ENCODE measurements at regions not wholly inside any gene's neighbourhood (a gene's known extent, or its start where the extent isn't known, plus 50 kb on each side); places are given as distances from the start of the nearest gene placed in this dataset.

GRCh38 chr18:43578706-43579105 is 301.4 kb upstream of the SYT4 start:
- CTCF ChIA-PET: no interaction called here

DNA sequence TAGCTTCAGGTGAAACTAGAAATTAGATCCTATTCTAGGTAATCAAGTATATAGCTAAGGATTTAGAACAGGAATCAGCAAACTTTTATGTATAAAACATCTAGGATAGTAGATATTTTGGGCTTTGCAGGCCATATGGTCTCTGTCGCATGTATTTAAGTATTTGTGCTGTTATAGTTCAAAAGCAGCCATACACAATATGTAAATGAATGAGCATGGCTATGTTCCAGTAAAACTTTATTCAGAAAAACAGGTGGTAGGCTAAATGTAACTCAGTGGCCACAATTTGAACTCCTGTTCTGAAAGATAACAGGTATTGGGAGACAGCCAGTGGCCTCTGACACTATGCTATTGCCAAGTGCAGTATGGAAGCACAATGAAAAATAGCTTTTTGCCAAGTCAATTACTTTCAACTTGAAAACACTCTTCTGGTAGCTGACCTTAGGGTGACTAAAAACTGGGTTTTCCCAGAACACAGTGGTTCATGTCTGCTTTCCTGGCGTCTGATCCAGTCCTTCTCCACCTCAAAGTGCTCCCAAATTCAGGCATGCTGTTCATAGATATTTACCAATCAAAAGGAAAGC is 304.7 kb upstream of the SYT4 start:
- no peak overlapping the region for H3K27ac Mint-ChIP-seq
- no peak overlapping the region for H3K4me3 Mint-ChIP-seq
- H3K36me3 Mint-ChIP-seq (ENCODE audit: low read depth): no peaks in the 10 kb centered on the region
- DNase-seq (no peak), ATAC-seq (ENCODE audit: low read depth) (no peak)
- no peaks in the 10 kb centered on the region for H3K9me3 Mint-ChIP-seq
- no peaks in the 10 kb centered on the region for H3K27me3 Mint-ChIP-seq
- H3K4me1 Mint-ChIP-seq: no peaks in the 10 kb centered on the region
- CTCF ChIA-PET: interaction anchor here (1.4 to 1.6 kb wide), 2 partner anchors 11 to 18 kb away, joined by 3 to 5 read pairs; no protein-coding TSS in a partner anchor
- intact Hi-C loops (cut with micrococcal nuclease): no loop called here
- POLR2A ChIA-PET: no interaction called here
- TF ChIP-seq CTCF (IDR thresholded peaks at IDR 0.05): no peak

More at GRCh38 chr18:43578706-43579105, 301.4 kb upstream of the SYT4 start:
- POLR2A ChIA-PET: no interaction called here
- no peak overlapping the region for H3K27ac Mint-ChIP-seq
- no peak for TF ChIP-seq CTCF (IDR thresholded peaks at IDR 0.05)
- DNase-seq (no peak), ATAC-seq (ENCODE audit: low read depth) (no peak)
- H3K27me3 Mint-ChIP-seq: no peaks in the 10 kb centered on the region
- no peaks in the 10 kb centered on the region for H3K36me3 Mint-ChIP-seq (ENCODE audit: low read depth)
- H3K9me3 Mint-ChIP-seq: no peaks in the 10 kb centered on the region
- no peak overlapping the region for H3K4me3 Mint-ChIP-seq
- intact Hi-C loops (cut with micrococcal nuclease): no loop called here
- H3K4me1 Mint-ChIP-seq: no peaks in the 10 kb centered on the region

GRCh38 chr18:43587538-43588153 is 310.4 kb upstream of the SYT4 start:
- CTCF ChIA-PET: interaction anchor here (0.8 to 2.6 kb wide), 4 partner anchors 13 to 1473 kb away, joined by 4 to 10 read pairs (median 6); no protein-coding TSS in a partner anchor
- no peak overlapping the region for H3K27ac Mint-ChIP-seq
- H3K9me3 Mint-ChIP-seq: no peaks in the 10 kb centered on the region
- H3K4me3 Mint-ChIP-seq: no peak overlapping the region
- DNase-seq (no peak), ATAC-seq (ENCODE audit: low read depth) (no peak)
- H3K27me3 Mint-ChIP-seq: no peaks in the 10 kb centered on the region
- no peak for TF ChIP-seq CTCF (IDR thresholded peaks at IDR 0.05)
- no peaks in the 10 kb centered on the region for H3K4me1 Mint-ChIP-seq
- no peaks in the 10 kb centered on the region for H3K36me3 Mint-ChIP-seq (ENCODE audit: low read depth)
- intact Hi-C loops (cut with micrococcal nuclease): loop anchor here (1.0 kb wide), 1 partner anchor 16 kb away; no protein-coding TSS in a partner anchor
- POLR2A ChIA-PET: no interaction called here

DNA sequence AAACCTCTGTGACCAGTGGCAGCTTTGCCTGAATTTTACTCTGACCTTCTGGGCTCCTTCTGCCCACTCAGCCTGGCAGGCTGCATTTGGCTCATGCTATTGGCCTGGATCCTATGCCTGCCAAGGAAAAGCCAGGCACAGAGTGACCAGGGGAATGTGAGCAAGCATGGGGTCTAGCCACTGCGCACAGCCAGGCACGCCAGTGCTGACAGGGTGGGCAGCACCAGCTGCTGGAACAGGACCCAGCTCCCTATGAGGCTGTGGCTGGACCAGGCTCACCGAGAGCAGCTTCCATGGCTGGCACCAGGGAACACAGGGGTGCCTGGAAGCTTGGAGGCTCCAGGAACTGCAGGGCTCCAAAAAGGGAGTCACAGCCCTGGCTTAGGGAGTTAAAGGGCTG is 311.5 kb upstream of the SYT4 start:
- no peak for DNase-seq
- CTCF ChIA-PET: interaction anchor here (0.9 to 2.6 kb wide), 2 partner anchors 17 to 30 kb away, joined by 3 to 10 read pairs; no protein-coding TSS in a partner anchor
- no peak for ATAC-seq (ENCODE audit: low read depth)
- TF ChIP-seq CTCF (IDR thresholded peaks at IDR 0.05): no peak
- Mint-ChIP-seq H3K36me3 (ENCODE audit: low read depth) (no peaks in the 10 kb centered on the region), H3K9me3 (no peaks in the 10 kb centered on the region), H3K4me3 (no peak overlapping the region), H3K27me3 (no peaks in the 10 kb centered on the region), H3K4me1 (no peaks in the 10 kb centered on the region), H3K27ac (no peak overlapping the region)
- POLR2A ChIA-PET: no interaction called here
- intact Hi-C loops (cut with micrococcal nuclease): no loop called here

DNA sequence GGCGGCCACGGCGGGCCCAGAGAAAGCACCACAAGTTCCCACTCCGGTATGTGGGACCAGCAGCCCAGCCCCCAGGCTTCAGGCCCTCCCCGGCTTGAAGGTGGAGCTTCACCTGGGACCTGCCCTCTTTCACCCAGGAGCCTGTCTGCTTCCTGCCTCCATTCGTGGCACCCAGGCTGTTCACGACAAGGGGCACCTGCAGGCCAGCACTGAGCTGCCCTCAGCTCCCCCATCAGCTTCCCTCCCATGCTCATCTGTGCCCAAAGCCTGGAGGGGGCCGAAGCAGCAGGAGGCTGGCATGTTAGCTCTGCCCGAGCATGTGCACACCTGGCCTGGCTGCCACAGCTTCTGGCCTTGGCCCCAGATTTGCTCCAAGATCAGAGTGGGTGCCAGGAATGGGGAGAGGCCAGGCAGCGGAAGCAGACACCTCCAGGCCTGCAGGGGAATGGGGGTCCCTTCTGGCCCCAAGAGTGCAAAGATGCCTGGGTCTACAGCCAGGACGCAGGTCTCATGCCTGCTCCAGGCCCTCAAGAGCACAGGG is 312.4 kb upstream of the SYT4 start:
- no peaks in the 10 kb centered on the region for H3K4me1 Mint-ChIP-seq
- no peaks in the 10 kb centered on the region for H3K27me3 Mint-ChIP-seq
- no peak overlapping the region for H3K4me3 Mint-ChIP-seq
- intact Hi-C loops (cut with micrococcal nuclease): no loop called here
- no peaks in the 10 kb centered on the region for H3K9me3 Mint-ChIP-seq
- DNase-seq (no peak), ATAC-seq (ENCODE audit: low read depth) (no peak)
- CTCF ChIA-PET: interaction anchor here (2.6 kb wide), 1 partner anchor 18 kb away, joined by 10 read pairs; no protein-coding TSS in a partner anchor
- no peak for TF ChIP-seq CTCF (IDR thresholded peaks at IDR 0.05)
- H3K36me3 Mint-ChIP-seq (ENCODE audit: low read depth): no peaks in the 10 kb centered on the region
- POLR2A ChIA-PET: no interaction called here
- H3K27ac Mint-ChIP-seq: no peak overlapping the region

Measured in activated B cell treated with CpG ODN at 0.5 μM for 24 hours (primary cell).